ENCODE measurements at regions not wholly inside any gene's neighbourhood (a gene's known extent, or its start where the extent isn't known, plus 50 kb on each side); places are given as distances from the start of the nearest gene placed in this dataset.

DNA sequence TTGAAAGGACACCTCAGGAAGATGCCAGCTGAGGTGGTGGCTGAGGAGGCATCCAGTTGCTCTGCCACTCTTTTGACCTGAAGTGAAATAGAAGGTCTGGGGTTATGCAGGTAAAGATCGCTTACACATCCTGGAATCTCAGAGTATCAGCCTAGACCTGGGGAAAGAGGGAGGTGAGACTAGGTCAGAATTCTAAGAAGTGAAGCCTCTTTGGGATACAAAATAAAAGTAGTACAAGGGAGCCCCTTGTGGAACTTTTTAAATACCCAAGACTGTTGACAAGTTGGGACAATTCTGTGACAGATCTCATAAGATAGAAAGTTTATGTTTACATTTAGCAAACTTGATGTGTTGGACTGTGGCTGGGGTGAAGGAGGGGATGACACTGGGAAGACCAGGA is 263.1 kb downstream of the SPRY1 start:
- WGBS, 2 donors, result 90 to 91% methylated on average over 1 of the region's 1 CpG
- no peak overlapping the region for H3K4me3 ChIP-seq
- peaks cover 0 to 4% (median 0%) of the 10 kb centered on the region in 4 donors for H3K9me3 ChIP-seq
- DNase-seq, result no peak
- no peak for TF ChIP-seq POLR2A (IDR thresholded peaks at IDR 0.05)
- TF ChIP-seq, protein P1, sequence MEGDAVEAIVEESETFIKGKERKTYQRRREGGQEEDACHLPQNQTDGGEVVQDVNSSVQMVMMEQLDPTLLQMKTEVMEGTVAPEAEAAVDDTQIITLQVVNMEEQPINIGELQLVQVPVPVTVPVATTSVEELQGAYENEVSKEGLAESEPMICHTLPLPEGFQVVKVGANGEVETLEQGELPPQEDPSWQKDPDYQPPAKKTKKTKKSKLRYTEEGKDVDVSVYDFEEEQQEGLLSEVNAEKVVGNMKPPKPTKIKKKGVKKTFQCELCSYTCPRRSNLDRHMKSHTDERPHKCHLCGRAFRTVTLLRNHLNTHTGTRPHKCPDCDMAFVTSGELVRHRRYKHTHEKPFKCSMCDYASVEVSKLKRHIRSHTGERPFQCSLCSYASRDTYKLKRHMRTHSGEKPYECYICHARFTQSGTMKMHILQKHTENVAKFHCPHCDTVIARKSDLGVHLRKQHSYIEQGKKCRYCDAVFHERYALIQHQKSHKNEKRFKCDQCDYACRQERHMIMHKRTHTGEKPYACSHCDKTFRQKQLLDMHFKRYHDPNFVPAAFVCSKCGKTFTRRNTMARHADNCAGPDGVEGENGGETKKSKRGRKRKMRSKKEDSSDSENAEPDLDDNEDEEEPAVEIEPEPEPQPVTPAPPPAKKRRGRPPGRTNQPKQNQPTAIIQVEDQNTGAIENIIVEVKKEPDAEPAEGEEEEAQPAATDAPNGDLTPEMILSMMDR (IDR thresholded peaks at IDR 0.05), result peak in 3 of 6 experiments; percentile 26 to 31 (median 29)
- no peak overlapping the region for H3K27ac ChIP-seq
- ATAC-seq (ENCODE audit: low FRiP score in 2 of 2), result peak in 1 of 2 donors; percentile 41
- H3K27me3 ChIP-seq, result no peaks in the 10 kb centered on the region
- H3K4me1 ChIP-seq, result no peaks in the 10 kb centered on the region
- H3K36me3 ChIP-seq, result no peaks in the 10 kb centered on the region

DNA sequence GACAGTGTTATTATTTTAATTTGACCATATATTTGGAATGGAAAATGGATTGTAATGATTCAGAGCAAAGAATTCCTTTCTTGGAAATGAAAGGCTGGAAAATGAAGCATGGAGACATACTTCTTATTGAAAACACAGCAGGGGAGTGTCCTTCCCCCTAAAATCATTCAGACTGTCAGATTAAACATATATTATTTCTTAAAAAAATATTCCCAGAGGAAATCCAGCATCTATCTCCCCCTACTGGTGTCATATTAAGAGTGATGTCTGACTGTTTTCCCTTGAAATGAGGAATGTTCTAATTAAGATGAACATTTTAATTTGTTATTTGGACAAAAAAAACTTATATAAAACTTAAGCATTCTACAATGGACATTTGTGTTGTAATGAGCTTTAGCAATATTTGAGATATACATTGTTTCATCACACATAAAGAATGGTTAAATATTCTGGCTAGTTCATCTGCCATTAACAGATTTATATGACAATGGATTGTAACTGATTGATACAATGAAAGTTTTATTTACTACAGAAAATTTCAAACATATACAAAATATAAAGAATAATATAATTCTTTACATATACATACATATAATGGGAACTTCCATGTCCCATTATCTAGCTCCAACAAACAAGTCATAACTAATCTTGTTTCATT is 264.6 kb downstream of the SPRY1 start:
- H3K4me3 ChIP-seq, result no peak overlapping the region
- no peak overlapping the region for H3K27ac ChIP-seq
- H3K36me3 ChIP-seq, result no peaks in the 10 kb centered on the region
- DNase-seq, result no peak
- no peaks in the 10 kb centered on the region for H3K4me1 ChIP-seq
- H3K9me3 ChIP-seq, result peaks cover 0 to 2% (median 0%) of the 10 kb centered on the region in 4 donors
- TF ChIP-seq, protein P1 (IDR thresholded peaks at IDR 0.05), result peak; percentile 16 to 54 (median 40)
- TF ChIP-seq POLR2A (IDR thresholded peaks at IDR 0.05) (no peak), EP300 (IDR thresholded peaks at IDR 0.05) (no peak), POLR2AphosphoS5 (IDR thresholded peaks at IDR 0.05) (no peak)
- ATAC-seq (ENCODE audit: low FRiP score in 2 of 2), result no peak
- H3K27me3 ChIP-seq, result no peaks in the 10 kb centered on the region

GRCh38 chr4:123662827-123663226 is 266.2 kb downstream of the SPRY1 start:
- Histone ChIP-seq H3K27me3 (no peaks in the 10 kb centered on the region), H3K36me3 (no peaks in the 10 kb centered on the region), H3K27ac (no peak overlapping the region), H3K4me1 (no peaks in the 10 kb centered on the region), H3K4me3 (no peak overlapping the region), H3K9me3 (no peaks in the 10 kb centered on the region)
- ATAC-seq (ENCODE audit: low FRiP score in 2 of 2) (no peak), DNase-seq (no peak)
- no peak for TF ChIP-seq EP300 (IDR thresholded peaks at IDR 0.05)
- TF ChIP-seq POLR2AphosphoS5 (IDR thresholded peaks at IDR 0.05), result no peak
- TF ChIP-seq, protein P1 (IDR thresholded peaks at IDR 0.05), result no peak
- TF ChIP-seq POLR2A (IDR thresholded peaks at IDR 0.05), result no peak

DNA sequence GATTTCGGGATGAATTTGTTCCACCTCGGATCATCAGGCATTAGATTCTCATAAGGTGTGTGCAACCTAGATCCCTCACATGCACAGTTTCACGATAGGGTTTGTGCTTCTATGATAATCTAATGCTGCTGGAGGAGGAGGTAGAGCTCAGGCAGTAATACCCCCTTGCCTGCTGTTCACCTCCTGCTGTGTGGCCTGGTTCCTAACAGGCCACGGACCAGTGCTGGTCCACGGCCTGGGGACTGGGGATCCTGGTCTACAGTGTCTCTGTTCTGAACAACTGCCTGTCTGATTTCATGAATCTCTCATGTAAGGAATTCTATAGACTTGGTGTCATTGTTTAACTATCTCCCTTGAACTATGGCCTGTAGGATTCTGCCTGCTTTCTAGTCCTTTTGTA is 269.9 kb downstream of the SPRY1 start:
- H3K27me3 ChIP-seq, result no peaks in the 10 kb centered on the region
- H3K4me1 ChIP-seq, result no peaks in the 10 kb centered on the region
- H3K27ac ChIP-seq, result no peak overlapping the region
- TF ChIP-seq EP300 (IDR thresholded peaks at IDR 0.05) (no peak), POLR2AphosphoS5 (IDR thresholded peaks at IDR 0.05) (no peak), POLR2A (IDR thresholded peaks at IDR 0.05) (no peak)
- TF ChIP-seq, protein P1 (IDR thresholded peaks at IDR 0.05), result no peak
- no peak for ATAC-seq (ENCODE audit: low FRiP score in 2 of 2)
- H3K4me3 ChIP-seq, result no peak overlapping the region
- no peaks in the 10 kb centered on the region for H3K36me3 ChIP-seq
- no peaks in the 10 kb centered on the region for H3K9me3 ChIP-seq
- DNase-seq, result no peak
- WGBS, 2 donors, result 95 to 96% methylated on average over 5 of the region's 5 CpGs

DNA sequence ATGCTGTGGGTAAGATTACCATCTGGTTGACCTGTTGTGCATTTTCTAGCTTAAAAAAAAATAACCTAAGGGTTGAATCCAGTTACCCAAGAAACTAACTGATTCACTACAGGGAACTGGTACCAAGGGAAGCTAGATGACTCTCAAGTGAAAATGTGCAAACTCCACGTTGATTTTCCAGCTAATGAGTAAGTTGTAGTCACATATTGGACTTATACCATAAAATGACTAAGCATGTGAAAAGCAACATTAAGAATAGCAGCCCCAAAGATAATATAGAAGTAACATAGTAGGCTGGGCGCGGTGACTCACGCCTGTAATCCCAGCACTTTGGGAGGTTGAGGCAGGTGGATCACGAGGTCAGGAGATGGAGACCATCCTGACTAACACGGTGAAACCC is 270.9 kb downstream of the SPRY1 start:
- no peak for ATAC-seq (ENCODE audit: low FRiP score in 2 of 2)
- WGBS, 2 donors, result 92 to 97% methylated on average over 6 of the region's 6 CpGs
- H3K27me3 ChIP-seq, result no peaks in the 10 kb centered on the region

More for the DNA sequence above, 270.9 kb downstream of the SPRY1 start:
- no peak for TF ChIP-seq POLR2A (IDR thresholded peaks at IDR 0.05)
- TF ChIP-seq EP300 (IDR thresholded peaks at IDR 0.05), result no peak
- TF ChIP-seq POLR2AphosphoS5 (IDR thresholded peaks at IDR 0.05), result no peak
- TF ChIP-seq, protein P1 (IDR thresholded peaks at IDR 0.05), result no peak
- Histone ChIP-seq H3K9me3 (no peaks in the 10 kb centered on the region), H3K36me3 (no peaks in the 10 kb centered on the region), H3K27ac (no peak overlapping the region), H3K4me3 (no peak overlapping the region), H3K4me1 (no peaks in the 10 kb centered on the region)
- no peak for DNase-seq

All from upper lobe of left lung (tissue), 6 donors.